Tibial nerve (tissue), 3 donors: ENCODE measurements at regions not wholly inside any gene's neighbourhood (a gene's known extent, or its start where the extent isn't known, plus 50 kb on each side); places are given as distances from the start of the nearest gene placed in this dataset.
A peak's percentile ranks its signal among the peaks of the same experiment; 100 is the strongest.

Experiments used
- POLR2A ChIP-seq, 2 donors: fragments of 450-650 bp; IDR thresholded peaks; one replicate each; pipeline ENCODE4 v1.6.1; 2017; ENCODE audit warnings: antibody characterized with exemption in 2 of 2, mild to moderate bottlenecking in 2 of 2, moderate library complexity in 2 of 2
- TF ChIP-seq, protein P1 (sequence below), 5 experiments: fragments of 200-600 bp in 3 of 5; fragments of 450-650 bp in 2 of 5; sonication (generic) in 3 of 5; IDR thresholded peaks; one replicate each; pipeline ENCODE4 v1.5.1; 2016 to 2019; ENCODE audit warnings: antibody characterized with exemption in 5 of 5, mild to moderate bottlenecking in 3 of 5, moderate library complexity in 2 of 5

GRCh38 chr1:67535474-67535873 is 105.3 kb upstream of the SERBP1 start:
- TF ChIP-seq, protein P1, sequence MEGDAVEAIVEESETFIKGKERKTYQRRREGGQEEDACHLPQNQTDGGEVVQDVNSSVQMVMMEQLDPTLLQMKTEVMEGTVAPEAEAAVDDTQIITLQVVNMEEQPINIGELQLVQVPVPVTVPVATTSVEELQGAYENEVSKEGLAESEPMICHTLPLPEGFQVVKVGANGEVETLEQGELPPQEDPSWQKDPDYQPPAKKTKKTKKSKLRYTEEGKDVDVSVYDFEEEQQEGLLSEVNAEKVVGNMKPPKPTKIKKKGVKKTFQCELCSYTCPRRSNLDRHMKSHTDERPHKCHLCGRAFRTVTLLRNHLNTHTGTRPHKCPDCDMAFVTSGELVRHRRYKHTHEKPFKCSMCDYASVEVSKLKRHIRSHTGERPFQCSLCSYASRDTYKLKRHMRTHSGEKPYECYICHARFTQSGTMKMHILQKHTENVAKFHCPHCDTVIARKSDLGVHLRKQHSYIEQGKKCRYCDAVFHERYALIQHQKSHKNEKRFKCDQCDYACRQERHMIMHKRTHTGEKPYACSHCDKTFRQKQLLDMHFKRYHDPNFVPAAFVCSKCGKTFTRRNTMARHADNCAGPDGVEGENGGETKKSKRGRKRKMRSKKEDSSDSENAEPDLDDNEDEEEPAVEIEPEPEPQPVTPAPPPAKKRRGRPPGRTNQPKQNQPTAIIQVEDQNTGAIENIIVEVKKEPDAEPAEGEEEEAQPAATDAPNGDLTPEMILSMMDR (IDR thresholded peaks at IDR 0.05) = peak; percentile 90 to 97 (median 92)
- TF ChIP-seq POLR2A (IDR thresholded peaks at IDR 0.05) = no peak
